ENCODE measurements at regions not wholly inside any gene's neighbourhood (a gene's known extent, or its start where the extent isn't known, plus 50 kb on each side); places are given as distances from the start of the nearest gene placed in this dataset.

DNA sequence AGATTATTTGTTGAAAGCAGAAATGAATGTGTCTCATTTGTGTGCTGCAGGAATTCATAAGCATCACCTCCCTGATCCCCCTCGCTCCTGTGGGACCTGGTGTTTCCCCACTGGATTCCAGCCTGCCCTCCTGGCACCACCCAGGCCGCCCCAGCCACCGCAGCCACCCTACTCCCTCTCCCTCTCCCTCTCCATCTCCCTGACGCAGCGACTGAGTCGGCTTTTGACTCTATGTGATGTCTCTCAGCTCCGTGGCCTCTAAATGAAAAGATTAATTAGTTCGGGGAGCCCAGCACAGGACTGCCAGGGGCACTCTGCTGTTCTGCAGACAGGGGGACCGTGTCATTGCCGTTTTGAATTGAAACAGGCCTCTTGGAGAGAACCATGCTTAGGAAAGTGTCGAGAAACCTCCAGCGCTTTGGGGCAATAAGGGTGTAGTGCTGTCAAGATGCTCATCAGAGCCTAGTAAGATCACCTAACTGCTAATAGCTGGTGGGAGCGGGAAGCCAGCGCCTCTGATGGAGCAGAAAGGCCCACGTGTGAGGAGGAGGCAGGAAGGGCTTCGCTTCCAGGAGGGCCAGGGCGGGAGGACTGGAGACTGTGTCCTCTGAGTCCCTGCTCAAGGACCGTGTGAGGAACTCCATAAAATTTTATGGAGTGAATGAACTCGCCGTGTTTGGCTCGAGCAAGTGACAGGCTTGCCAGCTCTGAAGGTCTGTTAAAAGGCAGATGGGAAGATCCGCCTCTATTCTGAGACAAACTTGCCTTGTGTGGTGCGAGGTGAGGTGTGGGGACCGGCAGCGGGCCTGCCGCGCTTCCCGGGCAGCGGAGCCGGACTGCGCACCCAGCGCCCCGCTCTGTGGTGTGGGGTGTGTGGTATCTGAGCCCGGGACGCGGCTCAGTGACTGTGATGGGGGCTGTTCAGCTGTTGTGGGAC lies 157.4 kb upstream of the C14orf180 start (continued):
- no peak for TF ChIP-seq CTCF (conservative IDR thresholded peaks at IDR 0.05; ENCODE audit: low read depth in 2 of 2)
- TF ChIP-seq, protein P1, sequence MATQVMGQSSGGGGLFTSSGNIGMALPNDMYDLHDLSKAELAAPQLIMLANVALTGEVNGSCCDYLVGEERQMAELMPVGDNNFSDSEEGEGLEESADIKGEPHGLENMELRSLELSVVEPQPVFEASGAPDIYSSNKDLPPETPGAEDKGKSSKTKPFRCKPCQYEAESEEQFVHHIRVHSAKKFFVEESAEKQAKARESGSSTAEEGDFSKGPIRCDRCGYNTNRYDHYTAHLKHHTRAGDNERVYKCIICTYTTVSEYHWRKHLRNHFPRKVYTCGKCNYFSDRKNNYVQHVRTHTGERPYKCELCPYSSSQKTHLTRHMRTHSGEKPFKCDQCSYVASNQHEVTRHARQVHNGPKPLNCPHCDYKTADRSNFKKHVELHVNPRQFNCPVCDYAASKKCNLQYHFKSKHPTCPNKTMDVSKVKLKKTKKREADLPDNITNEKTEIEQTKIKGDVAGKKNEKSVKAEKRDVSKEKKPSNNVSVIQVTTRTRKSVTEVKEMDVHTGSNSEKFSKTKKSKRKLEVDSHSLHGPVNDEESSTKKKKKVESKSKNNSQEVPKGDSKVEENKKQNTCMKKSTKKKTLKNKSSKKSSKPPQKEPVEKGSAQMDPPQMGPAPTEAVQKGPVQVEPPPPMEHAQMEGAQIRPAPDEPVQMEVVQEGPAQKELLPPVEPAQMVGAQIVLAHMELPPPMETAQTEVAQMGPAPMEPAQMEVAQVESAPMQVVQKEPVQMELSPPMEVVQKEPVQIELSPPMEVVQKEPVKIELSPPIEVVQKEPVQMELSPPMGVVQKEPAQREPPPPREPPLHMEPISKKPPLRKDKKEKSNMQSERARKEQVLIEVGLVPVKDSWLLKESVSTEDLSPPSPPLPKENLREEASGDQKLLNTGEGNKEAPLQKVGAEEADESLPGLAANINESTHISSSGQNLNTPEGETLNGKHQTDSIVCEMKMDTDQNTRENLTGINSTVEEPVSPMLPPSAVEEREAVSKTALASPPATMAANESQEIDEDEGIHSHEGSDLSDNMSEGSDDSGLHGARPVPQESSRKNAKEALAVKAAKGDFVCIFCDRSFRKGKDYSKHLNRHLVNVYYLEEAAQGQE (IDR thresholded peaks at IDR 0.05; ENCODE audit: unreplicated experiment): no peak

DNA sequence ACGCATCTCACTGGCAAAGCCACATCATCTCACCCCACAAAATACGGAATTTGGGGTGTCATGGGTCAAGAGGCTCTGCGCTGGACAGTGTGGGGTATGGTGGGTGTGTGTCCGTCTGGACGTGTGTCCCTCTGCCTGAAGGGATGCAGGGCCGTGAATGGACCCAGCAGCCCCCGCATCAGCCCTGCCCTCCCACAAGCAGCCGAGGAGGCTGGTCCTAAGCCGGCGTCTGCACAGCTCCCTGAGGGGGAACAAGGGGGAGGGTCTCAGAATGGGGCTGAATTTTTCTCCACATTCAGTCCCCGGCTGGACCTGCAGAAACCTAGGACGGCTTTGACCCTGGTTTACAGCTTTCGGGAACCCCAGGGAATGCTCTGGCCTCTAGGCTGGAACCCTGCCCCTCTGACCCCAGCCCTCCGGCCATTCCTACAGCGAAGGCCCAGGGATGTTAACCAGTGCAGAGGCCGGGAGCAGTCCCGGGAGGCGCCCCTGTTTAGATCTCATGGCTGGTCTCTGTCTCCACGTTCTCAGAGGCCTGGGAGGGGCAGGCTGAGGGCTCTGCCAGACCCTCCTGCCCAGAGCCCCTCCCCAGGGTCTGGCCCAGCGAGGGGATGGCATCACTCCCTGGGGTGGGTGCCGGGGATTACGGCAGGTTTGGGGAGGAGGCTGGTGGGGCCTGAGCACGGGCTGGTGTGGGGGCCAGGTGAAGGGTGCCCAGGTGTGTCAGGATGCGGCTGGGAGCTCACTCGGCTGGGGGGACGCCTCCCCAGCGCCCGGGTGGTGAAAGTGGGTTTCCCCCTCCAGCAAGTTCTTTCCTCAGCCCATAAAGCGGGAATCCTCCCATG lies 156.5 kb upstream of the C14orf180 start:
- Histone ChIP-seq H3K27me3 (ENCODE audit: insufficient read depth) (no peaks in the 10 kb centered on the region), H4K20me1 (replicated peaks; ENCODE audit: insufficient read depth) (no peaks in the 10 kb centered on the region), H3K4me3 (no peak overlapping the region), H3K4me1 (ENCODE audit: insufficient read depth) (0 out of 2 replicates have a peak, but pooled peaks cover 3% of the 10 kb centered on the region), H3K4me2 (no peak overlapping the region), H3K36me3 (ENCODE audit: insufficient read depth) (no peaks in the 10 kb centered on the region), H3F3A (replicated peaks; ENCODE audit: low read depth) (no peaks in the 10 kb centered on the region), H2AFZ (peak overlapping the region; percentile 47; the same call in 1 of the 2 replicates), H3K79me2 (replicated peaks; ENCODE audit: insufficient read depth) (no peaks in the 10 kb centered on the region), H3K9me2 (ENCODE audit: insufficient read depth) (no peaks in the 10 kb centered on the region), H3K27ac (ENCODE audit: low read depth) (no peak overlapping the region)
- Mint-ChIP-seq H3K4me3 (no peak overlapping the region), H3K27me3 (ENCODE audit: insufficient read depth, low read depth, poor library complexity) (peaks cover 11% of the 10 kb centered on the region), H3K27ac (no peak overlapping the region), H3K4me1 (peaks cover 14% of the 10 kb centered on the region), H3K36me3 (ENCODE audit: low read depth) (no peaks in the 10 kb centered on the region), H3K9me3 (no peaks in the 10 kb centered on the region)
- no peak; the same call in 1 of the 3 replicates for ATAC-seq
- DNase-seq (ENCODE audit: low spot score): no peak
- no peak for TF ChIP-seq ZNF114 (CRISPR knock-in tag; IDR thresholded peaks at IDR 0.05)
- no peak for TF ChIP-seq CREB1 (CRISPR knock-in tag; IDR thresholded peaks at IDR 0.05; ENCODE audit: low read depth)
- TF ChIP-seq, protein P1 (IDR thresholded peaks at IDR 0.05; ENCODE audit: unreplicated experiment): no peak
- no peak for TF ChIP-seq NANOG (IDR thresholded peaks at IDR 0.05; ENCODE audit: borderline replicate concordance)
- TF ChIP-seq POLR2AphosphoS5 (IDR thresholded peaks at IDR 0.05; ENCODE audit: low read depth): no peak
- no peak for TF ChIP-seq CTCF (conservative IDR thresholded peaks at IDR 0.05; ENCODE audit: low read depth in 2 of 2)
- TF ChIP-seq JUNB (IDR thresholded peaks at IDR 0.05; ENCODE audit: unreplicated experiment): no peak
- TF ChIP-seq ZNF331 (CRISPR knock-in tag; IDR thresholded peaks at IDR 0.05; ENCODE audit: low read depth): no peak
- no peak for TF ChIP-seq EZH2 (IDR thresholded peaks at IDR 0.05; ENCODE audit: low read depth, unreplicated experiment)
- TF ChIP-seq EZH2phosphoT487 (IDR thresholded peaks at IDR 0.05; ENCODE audit: unreplicated experiment): no peak

Measured in GM23338 (cell line).